Inflammatory macrophage (primary cell): ENCODE measurements at regions not wholly inside any gene's neighbourhood (a gene's known extent, or its start where the extent isn't known, plus 50 kb on each side); places are given as distances from the start of the nearest gene placed in this dataset.
"Not testable (repeated sequence)": the region's sequence is repeated elsewhere in the genome, so short reads cannot be mapped to it uniquely, and the experiment has no call there.

Experiments
- DNase-seq, 2 donors: peaks; one replicate each; pipeline ENCODE4 v3.0.0-alpha.2; 2020 to 2022

DNA sequence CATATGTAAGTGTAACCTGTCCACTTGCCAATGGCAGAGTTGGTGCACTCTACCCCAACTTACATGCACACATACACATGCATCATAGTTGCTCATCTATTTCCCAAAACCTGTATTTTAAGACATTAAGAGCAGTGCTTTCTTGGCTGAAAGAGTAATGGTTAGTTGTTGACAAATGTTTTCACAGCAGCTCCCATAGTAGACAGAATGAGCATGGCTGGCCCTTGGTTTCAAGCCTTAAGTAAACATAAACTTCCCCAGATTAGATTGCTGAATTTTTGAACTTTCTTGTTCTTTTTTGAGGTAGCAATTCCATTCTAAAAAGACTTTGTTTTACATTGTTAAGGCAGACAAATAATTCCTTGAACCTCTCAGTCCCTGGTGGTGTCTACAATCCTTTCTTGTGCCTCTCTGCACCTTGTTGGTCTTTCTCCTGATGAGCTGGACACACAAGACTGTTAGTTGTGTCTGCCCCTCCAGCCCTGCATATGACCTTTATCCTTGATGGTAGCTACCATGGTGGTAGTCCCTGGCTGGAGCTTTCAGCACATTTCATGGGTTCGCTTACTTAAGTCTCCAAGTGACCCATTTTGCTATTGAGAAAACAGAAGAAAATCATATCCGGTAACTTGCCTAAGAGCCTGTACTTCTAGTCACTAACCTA, 580.1 kb upstream of the ID2 start:
- DNase-seq = no peak

DNA sequence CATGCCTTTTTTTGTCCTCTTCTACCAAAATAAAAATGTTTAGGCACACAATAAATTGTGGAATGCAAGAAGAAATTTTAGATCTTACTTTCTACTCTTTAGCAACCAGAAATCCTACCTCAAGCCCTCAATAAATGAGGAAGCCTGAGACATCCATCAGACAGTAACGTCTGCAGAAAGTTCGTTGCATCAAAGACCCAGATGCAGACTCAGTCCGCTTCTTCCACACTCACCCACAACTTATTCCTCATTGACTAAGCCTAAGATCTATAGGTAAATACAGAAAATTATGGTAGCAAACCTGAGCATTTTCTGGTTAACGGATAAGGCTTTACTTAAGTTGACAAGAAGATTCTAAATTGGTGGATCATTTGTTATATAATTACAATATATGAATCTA, 579.4 kb upstream of the ID2 start:
- no peak for DNase-seq

DNA sequence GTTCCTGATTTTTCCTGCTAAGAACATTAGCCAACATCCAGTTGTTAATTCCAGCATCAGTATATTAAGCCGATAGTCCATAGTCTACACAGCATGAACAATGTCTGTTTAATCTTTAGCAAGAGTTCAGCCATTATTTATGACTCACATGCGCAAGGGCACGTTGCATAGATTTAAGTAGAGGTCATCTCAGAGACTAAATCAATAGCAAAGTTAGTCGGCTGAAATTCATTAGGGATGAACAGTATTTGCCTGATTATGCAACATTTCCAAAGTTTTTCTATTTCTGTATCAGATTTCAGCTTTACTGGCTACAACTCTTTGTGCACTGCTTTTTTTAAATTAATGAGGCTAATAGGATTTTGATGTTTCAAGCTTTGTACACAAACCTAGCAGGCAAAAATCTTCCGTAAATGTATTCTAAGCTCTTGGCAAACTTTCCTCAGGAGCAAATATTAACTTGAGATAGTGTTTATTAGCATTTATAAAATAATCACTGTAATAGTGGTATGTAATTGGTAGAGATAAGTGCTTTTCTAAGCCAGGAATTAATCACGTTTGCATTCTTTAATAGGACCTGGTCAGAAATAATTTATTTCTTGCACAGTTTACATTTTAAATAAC, 578.7 kb upstream of the ID2 start:
- DNase-seq = no peak

DNA sequence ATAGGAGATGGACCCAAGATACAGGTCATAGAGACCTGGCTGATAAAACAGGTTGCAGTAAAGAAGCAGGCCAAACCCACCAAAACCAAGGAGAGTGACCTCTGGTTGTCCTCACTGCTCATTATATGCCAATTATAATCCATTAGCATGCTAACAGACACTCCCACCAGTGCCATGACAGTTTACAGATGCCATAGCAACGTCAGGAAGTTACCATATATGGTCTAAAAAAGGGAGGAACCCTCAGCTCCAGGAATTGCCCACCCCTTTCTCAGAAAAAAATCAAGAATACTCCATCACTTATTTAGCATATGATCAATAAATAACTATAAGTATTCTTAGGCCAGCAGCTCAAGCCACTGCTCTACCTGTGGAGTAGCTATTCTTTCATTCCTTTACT, 574.7 kb upstream of the ID2 start:
- DNase-seq = no peak

DNA sequence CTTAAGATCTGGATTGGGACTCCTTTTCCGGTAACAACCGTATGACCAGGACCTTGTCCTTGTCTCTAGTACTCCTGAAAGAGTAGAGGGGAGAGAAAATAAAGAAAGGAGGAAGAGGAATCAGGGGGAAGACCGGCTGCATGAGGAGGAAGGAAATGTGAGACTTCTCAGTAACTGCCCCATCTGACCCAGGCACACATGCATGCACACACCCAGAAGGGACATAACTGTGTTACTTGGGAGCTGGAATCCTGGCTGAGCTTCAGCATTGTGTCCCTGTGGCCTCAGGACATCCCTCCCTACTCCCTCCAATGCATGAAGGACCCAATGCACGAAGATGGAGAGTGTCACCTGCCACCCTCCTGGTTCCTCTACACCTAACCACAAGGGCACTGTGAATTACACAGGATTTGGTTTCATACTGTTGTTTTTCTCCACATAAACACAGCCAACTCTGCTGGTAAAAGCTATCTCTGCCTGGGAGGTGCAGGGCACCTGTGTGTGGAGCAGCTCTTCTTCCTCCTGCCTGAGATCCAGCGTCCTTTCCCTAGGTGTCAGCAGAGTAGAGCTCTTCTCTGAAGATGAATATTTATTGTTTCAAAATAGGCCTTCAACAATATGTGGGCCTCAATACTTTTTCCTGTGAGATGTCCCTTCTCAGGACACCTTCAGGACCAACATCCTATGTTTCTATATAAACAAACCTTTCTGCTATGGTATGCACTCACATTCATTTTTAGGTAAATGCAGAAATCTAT, 574.1 kb upstream of the ID2 start:
- DNase-seq = peak in 1 of 2 donors; percentile 8

DNA sequence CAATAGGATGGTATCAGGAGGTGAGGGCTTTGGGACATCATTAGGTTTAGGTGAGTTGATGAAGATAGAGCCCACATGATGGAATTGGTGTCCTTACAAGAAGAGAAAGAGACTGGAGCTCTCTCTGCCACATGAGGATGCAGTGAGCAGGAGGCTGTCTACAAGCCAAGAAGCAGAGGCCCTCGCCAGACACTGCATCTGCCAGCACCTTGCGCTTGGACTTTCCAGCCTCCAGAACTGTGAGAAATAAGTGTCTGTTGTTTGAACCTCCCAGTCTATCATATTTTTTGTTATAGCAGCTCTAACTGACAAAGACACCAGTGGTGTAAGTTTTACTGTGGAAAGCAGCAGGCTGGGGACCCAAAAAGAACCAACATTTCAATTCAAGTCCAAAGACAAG, 571.1 kb upstream of the ID2 start:
- DNase-seq = no peak

DNA sequence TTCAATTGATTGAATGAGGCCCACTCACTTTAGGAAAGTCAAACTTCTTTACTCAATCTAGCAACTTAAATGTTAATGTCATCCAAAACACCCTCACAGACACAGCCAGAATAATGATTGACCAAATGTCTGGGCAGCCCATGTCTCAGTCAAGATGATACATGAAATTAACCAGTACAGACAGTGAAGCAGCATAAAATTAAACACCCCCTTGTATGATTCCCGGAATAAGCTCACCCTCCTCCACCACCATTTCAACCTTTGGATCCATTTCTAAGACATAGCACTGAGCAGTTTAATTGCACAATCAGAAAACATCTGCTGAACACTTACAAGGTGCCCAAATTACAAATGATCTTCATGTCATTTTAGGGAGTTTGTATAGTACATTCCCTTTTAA, 570.7 kb upstream of the ID2 start:
- DNase-seq = no peak

DNA sequence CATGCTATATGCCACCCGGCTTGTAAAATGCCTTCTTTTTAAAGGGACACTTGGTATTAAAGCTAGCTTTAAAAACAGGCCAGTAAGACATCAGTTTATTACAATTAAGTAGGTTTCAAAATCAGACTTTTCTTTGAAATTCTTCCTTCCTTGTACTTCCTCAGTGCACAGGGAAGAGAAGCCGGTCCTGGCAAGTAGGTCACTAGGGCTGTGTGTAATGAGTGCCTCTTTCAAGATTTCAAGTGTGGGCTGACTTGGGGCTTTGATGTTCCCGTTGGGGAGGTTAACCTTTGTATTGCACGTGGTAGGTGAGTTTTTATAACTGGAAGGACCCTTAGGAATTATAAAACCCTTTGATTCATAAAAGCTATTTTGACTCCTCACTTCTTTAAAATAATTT, 566.4 kb upstream of the ID2 start:
- peak; percentile 69 to 74 for DNase-seq

DNA sequence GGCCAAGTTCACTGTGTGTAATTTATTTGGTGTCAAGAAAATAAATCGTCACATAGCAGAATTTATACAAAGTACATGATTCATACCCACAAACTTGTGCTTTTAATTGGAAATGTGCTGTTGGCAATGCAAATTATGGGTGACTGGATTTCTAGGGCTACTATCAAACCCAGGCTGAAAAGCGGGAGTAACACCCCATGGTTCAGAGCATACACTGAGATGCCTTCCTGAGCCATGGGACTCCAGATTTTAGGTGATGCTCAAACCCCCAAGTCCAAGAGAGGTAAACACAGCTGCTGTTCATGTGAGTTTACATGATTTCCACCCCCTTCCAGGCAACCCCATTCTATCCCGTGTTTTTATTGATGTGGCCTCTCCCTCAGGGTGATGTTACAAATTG, 565.9 kb upstream of the ID2 start:
- DNase-seq = no peak

DNA sequence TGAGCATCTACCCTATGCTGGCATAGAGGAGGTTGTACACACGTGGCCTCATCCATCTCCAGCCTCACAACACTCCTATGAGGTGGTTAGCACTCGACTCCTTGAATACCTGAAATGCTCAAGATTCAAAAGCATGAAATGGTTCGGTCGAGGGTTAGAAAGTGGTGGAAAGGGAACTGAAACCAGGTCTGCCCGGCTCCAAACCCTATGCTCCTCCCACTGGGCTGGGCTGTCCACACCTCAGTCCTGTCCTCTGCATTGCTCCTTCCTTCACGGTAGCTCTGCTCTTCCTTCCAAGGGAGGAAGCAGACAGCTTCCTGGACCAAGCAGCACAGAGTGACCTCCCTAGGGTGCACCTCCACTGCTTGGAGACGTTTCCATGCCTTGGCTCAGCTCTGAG, 565.2 kb upstream of the ID2 start:
- peak; percentile 6 to 19 for DNase-seq

DNA sequence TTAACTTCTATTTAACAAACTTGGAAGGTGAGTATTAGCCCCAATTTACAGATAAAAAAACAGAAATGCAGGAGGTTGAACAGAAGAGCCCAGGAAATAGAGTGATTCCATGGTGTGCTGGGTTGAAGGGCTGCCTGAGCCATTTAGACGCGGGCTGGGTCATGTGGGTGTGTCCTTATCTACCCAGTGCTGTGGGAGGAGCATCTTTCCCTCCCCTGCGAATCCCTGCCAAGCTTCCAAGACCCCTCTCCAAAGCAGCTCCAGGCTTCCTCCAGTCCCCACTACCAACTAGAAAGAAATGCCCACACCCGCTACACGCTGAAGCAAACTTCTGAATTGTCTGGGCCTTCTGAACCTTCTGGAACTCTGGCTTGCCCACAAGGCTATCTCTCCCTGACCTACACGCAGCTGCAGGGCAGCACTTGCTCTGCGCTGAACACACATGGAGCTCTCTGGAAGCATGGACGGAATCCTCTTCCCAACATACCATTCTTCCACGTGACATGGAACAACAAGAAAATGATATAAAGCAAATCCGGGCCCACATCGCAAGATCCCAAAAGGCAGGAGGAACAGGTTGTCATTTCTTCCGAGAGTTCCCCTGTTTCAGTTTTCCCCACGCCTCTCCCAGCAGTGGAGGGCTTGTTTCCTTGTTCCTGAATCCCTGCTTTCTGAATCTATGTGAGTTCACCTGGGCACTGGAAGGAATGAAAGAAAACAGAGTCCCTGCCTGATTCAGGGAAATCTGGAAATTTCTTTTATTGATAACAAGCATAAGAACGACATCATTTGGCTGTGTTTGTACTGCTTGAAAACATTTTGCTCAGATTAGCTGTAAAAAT, 562.7 kb upstream of the ID2 start:
- no peak for DNase-seq

DNA sequence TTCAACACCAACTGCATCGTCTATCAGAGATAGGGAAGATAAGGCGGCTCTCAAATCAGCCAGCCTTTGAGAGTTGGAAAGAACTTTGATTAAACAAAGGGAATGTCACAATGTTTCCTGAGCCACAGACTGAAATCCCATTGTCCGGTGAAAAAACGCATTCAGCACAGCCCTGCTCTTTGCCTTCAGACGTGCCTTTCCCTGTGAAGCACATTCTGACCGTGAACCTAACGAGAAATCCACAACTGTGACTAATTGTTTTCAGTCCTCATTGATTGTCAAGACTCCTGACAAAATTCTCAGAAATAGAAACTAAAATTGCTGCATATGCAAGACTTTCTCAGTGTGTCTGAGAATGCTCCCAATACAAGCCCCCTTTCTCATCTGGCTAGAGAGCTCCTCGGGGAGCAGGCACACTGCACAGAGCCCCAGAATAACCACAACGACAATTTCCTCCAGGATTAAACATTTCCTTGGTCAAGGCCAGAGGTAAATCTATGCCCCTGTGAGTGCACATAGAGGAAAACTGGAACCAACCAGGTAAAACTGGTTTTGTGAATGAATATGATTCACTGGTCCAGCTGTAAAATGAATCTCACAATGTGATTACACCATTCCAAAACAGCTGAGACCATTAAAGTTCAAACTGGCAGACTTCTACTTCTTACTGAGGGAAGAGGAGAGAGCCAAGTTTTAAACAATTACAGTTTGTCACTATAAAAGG, 561.9 kb upstream of the ID2 start:
- no peak for DNase-seq

DNA sequence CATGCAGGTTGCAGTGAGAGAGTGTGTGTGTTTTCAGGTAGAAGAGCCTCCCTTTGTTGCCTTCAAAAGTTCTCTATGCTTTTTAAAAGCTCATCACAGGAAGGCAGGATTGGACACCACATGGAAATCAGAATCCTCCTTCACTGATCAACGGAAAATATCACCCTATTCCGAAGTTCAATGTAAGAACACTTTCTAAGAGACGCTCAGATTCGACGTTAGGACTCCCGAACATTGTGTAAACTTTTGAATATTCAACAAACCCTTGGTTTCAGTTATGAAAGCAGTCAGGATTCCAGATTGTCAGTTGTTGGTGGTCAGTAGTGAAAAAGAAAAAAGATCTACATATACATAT, 561.4 kb upstream of the ID2 start:
- no peak for DNase-seq

DNA sequence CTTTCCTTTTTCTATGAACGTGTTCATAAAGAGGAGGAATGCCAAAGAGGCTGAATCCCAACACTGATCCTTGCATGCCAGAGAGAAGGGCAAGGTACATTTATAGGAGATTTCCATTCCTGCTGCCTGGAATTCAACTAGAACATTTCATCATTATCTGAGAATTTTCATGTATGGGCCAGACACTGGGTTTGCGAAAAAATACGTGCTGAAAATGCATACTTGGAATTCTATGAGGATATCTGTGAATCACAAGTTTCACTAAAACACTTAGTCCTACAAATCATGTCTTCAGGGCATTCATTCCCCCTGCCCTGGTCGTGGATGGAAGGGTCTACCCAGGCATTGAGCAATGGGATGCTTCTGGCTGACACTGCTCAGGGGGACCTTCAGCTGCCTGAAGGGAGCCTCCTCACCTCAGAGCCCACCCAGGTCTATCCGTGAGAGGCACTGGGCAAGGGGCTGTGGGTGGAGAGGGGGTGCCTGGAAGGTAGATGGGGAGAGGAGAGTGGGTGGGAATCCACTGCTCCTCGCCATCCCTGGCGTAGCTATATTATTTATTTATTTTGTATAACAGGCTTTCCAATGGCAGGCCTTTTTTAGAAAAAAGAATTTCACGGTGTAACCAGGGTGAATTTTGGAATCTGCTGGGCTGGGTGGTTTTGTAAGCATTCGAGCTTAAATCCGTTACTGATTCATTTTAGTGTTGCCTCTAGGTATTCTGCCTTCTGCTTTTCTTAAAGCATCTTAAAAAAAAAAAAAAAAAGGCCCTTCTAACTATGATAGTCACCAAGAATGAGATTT, 560.6 kb upstream of the ID2 start:
- DNase-seq = no peak

DNA sequence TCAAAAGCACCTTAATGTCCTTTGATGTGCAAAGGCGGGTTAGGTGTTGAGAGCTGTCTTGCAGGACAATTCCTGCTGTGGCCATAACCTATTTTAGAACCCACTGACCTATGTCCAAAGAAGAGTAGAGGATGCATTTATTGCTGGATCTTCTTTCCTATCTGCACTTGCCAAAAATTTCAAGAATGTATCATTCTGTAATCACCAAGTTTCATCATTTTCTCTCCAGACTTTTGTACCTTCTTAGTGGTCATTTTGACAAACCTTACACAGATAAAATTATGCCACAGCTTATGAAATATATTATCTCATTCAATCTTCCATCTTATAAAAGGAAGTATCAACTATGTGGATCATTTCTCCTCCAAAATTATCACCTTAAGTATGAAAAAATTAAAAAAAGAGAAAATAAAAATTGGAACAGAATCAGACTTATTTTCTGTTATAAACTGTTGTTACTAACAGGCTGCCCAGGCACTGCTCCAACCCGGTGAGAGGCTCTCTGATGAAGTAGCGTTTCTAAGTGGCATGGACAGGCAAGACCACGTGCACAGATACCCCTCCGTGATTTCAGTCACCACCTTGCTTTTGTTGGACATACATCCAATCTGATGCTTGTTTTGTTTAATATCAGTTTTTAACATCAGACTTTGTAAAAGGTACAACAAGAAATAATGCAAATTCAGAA, 559.9 kb upstream of the ID2 start:
- no peak for DNase-seq

DNA sequence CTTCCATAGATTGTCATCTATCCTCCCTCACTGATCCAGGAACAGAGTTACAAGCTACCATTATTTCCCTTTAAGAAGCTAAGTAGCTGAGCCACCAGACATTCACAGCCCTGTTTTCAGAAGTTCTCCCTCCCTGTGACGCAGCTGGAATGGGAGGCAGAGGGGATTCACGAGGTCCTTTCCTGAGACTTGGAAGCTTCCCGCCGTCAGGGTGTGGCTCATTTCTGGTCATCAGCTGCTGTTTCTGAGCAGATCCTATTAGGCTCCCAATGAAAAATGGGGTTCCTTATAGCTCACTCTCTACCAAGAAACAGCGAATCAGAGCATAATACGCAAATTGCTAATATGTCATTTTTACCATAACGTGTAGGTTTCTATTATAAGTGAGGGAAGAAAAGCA, 559.3 kb upstream of the ID2 start:
- no peak for DNase-seq

DNA sequence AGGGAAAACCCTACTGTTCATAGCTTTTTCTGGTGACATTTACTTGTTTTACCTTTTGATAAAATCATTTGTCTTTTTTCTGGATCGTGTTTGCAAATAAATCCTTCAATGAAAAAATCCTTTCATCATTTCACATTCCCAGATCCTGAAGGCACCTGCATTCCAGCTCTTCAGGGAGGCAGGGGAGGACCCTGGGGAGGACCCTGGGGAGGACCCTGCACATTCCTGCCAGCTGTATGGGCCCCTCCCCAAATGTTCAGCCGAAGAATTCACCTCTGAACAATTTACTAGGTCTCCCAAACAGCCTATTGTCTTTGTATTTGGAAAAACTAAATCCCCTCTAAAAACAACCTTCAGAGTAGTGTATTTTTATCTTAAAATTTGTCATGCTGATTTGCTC, 558.4 kb upstream of the ID2 start:
- DNase-seq = no peak

DNA sequence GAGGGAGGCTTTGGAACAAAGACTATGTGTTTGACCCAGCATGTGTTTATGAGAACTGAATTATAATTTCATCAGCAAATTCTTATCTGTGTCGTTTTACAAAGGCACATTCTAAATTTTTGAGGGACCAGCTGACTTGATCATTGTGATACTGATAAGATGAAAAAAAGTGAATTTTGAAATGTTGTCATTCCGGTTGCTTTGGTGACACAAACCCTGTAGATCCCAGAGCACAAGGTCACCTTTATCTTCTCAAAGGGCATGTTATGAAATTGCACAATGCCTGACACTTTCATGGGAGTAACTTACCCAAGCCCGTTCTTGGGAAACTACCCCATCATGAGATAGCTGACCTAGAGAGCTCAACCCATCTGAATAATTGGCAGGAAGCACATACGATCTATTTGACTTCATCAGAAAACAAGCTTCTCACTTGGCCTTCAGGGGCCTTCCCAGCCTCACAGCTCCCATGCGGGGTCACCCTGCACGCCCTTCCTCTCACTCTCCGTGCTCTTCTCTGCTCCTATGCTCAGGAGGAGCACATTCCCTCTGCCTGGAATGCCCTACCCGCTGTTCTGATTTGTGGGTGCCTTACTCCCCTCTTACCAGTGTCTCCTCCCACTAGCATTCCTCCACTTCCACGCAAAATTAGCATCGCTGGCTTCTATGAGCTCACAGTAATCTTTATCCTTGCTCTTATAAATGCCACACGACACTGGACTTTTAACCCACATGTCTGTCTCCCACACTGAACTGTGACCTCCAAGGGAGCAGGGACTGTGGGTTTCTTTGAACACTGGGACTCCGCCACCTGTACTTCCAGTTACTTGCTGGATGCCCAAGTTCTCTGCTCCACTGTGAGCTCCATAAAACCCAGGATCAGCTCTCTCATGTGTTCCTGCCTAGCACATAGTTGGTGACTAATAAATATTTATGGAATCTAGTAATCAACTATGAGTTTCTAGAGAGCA, 555.8 kb upstream of the ID2 start:
- peak; percentile 50 to 58 for DNase-seq

DNA sequence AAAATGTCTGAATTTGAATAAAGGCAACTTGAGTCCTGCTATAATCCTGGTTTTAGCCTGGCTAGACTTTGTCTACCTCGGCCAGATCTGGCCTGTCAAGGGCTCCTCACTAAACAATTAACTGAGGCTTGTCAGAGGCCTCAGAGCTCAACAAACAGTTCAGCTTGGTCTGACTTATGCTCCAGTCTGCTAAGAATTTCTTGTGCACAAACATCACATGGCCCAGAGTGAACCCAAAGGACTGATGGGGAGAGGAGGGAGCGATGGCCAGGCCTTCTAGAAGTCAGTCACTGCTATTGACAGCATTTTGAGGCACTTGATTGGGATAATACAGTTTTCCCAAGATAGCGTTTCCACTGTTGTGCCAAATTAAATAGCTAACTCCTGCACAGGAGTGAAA, 555.1 kb upstream of the ID2 start:
- DNase-seq = no peak

DNA sequence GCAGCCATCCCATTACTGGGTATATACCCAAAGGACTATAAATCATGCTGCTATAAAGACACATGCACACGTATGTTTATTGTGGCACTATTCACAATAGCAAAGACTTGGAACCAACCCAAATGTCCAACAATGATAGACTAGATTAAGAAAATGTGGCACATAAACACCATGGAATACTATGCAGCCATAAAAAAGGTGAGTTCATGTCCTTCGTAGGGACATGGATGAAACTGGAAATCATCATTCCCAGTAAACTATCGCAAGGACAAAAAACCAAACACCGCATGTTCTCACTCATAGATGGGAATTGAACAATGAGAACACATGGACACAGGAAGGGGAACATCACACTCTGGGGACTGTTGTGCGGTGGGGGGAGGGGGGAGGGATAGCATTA, 550.4 kb upstream of the ID2 start:
- DNase-seq = not testable (repeated sequence)
